HG02884 (cell line): ENCODE measurements at regions not wholly inside any gene's neighbourhood (a gene's known extent, or its start where the extent isn't known, plus 50 kb on each side); places are given as distances from the start of the nearest gene placed in this dataset.

Experiments used
- ATAC-seq: cut with Tn5 transposase; IDR thresholded peaks from one replicate; pipeline ENCODE4 v1.9.1; 2021; ENCODE audit warnings: mild to moderate bottlenecking, moderate library complexity; ENCODE audit not compliant: unreplicated experiment

DNA sequence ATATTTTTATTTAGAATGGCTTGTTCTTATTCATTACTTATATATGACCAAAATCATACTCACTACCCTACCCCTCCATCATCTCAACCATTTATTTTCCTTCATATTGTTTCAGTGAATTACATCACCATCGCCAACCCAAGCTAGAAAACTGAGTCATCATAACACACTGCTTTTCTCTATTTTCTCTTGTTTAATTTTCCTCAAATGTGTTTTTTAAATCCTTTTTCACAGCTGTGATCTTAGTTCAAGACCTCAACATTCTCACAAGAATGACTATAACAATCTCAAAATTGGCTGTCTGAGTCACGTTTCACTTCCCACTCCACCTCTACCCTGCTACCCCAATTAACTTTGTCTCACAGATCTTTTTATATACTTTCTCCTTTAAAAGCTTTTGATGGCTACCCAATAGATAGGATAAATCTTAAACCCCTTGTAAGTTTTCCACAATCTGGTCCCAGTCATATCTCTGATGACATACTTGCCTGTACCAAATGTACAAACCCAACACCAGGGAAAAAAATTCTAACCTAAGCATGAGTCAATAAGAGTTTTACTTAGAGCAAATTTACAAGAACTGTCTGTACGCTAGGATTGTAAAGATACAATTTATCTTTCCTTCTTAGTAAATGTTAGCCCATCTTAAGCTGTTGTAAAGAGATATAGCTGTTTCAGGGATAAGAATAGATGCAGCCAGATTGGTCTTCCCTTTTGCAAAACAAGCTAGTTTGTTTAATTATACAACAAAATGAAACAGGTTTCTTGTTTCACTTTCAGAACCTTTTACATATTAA is 635.1 kb upstream of the SLC39A10 start:
- ATAC-seq: peak; percentile 75

DNA sequence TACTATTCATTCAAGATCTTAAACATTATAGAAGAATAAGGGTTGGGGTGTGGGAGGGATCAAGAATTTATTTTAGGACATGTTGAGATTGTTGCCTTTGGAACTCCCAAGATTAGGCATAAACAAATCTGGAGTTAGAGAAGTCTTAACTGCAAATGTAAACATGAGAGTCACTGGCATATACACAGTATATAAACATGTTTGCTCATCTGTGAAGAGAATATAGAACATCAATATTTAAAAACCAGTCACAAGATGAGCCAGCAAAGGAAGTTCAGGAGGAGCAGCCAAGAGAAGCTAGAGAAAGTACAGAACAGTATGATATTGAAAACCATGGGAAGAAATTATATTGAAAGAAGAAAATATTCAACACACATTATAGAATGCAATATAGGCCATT is 638.6 kb upstream of the SLC39A10 start:
- ATAC-seq: no peak

DNA sequence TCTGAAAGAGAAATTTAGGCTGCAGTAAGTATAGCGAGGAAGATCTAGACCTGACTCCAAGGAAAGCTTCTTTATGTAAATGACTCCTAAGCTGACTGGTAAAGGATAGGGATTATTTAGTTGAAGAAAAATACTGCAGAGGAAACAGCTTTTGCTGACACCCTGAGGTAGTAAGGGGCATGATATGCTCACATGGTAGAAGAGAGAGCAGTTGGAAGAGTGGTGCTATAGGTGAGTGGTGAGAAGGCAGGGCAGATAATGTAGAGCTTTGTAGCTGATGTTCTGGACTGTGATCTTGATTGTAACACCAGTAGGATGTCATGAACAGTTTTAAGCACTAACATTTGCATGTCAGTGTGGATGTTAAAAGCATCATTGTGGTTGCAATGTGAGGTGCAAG is 639.1 kb upstream of the SLC39A10 start:
- no peak for ATAC-seq

DNA sequence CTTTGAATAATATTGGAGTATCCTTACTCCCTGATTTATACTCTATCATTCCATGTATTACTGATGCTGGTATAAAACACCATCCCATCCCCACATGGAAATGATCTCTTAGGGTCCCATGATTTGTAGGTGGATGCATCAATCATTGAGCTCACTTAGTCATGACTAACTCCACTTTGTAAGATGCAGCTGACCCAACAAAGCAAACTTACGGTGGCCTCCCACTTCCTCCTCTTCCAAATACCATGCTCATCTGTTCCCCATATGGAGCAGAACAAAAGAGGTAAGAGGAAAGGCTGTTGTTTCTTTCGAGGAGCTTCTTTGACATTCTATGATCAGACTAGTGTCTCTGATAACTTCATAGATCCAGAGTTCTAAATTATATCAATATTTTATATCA is 640.2 kb upstream of the SLC39A10 start:
- ATAC-seq: no peak

DNA sequence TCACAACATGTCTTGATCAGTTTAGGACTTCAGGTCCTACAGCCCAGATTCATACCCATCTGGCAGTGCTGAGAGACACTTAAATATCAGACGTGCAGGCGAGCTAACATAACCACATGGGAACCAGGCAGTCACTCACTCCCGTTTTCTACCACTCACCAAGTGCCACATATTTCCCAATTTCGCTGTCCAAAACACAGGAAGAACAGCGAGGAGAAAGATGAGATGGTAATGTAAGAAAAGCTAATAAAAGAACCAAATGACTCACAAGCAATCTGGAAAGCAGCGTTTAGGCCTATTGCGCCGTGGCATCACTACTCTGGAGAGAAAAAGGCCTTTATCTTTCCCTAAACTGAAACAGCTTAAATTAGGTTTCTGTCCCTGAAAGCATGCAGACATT is 647.8 kb upstream of the SLC39A10 start:
- no peak for ATAC-seq

DNA sequence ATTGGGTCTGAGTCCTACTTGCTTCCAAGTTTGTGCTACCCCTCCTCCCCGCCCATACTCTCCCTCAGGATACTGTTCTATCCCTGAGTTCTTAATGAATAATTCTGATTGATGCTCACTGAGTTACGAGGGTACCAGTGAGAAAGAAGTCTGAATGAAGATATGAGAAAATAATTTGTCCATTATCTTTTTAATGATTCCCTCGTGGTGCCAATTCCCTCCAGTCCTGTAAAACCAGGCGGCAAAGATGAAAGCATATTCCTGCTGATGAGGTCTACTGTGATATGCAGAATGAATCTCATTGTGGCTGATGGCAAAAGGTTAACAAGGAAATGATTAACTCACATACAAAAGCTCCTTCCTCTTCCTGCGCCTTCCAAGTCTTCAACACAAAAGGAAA is 650.2 kb upstream of the SLC39A10 start:
- ATAC-seq: no peak

DNA sequence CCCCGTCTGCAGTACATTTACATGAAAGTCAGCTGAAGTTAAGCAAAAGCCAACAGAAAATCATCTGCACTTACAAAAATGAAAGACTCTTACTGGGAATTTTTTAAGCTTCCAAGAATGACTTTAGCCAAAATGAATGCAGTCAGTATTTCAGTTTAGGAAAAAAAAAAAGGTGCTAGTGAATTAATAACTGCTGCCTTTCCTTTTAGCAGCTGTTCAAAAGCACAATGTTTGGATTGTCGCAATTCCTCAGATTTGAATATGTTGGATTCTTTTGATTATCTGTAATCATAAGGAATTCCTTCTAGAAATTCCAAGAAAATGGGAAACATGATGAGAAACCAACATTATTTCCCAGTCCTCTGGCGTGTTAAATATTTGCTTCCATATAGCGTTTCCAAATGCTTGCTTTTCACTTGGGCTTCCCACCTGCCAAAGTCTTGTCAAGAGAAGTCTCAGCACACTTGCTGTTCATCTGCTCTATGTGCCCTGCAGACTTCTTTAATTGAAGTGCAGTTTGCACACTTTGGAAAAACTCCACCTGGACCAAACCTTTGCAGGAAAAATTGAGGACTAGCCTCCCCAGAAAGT is 653.0 kb upstream of the SLC39A10 start:
- no peak for ATAC-seq

DNA sequence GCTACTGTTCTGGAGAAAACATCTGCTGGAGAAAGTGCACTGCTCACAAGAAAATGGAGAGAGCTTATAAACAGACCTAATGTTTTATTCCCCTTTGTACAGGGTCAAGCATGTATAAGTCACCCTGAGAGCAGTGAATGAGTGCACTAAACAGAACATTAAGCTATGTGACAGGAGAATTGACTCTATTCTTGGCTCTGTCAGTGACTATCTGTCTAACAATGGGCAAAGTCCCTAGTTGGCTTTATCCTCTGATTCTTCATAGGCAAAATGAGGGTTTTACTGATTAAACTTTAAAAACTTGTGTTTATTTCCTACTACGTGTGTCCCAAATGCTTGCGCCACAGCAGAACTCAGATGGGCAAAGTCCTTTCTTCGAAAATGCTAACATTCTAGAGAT is 655.1 kb upstream of the SLC39A10 start:
- ATAC-seq: no peak

DNA sequence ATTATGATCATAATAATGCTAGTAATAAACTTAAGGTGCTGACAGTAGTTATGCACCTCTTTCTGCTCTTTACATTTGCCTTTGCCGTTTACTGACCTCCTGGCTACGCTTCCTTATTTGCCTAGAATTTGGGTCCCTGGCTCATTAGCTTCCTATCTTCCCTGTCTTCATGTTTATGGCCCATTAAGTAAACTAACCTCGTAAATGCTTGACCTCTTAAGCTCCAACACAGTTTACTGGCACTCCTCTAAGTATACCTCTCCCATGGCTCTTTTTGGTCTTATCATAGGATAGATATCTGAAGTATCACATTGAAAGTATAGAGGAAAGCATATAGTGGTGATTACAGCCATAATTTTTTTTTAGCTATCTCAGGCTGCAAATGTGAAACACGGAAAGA is 657.3 kb upstream of the SLC39A10 start:
- no peak for ATAC-seq

DNA sequence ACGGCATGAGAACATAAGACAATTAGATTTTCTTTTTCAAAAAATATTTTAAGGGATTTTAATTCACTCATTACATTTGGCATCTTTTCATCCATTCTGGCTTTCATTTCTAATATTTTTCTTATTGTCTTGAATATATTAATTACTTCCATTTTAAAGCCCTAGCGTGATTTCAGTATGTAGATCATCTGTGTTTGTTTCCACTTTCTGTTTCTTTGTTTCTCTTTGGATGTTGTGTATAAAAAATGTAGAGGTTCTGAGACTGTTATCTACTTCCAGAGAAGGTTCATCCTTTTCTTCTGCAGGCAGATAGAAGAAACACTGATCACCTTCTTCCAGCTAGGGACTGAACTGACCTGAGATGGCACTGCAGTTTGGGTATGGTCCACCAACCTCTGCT is 664.4 kb upstream of the SLC39A10 start:
- no peak for ATAC-seq

DNA sequence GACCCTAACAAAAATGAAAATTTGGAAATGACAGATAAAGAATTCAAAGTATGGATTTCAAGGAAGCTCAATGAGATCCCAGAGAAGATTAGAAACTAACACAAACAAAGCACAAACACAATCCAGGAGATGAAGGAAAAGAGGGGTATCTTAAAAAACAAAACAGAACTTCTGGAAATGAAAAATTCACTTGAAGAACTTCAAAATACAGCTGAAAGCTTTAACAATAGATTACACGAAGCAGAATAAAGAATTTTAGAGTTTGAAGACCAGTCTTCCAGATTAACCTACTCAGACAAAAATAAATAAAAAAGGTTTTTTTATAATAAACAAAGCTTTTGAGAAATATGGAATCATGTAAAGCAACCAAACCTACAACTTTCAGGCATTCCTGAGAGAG is 671.8 kb upstream of the SLC39A10 start:
- ATAC-seq: no peak

DNA sequence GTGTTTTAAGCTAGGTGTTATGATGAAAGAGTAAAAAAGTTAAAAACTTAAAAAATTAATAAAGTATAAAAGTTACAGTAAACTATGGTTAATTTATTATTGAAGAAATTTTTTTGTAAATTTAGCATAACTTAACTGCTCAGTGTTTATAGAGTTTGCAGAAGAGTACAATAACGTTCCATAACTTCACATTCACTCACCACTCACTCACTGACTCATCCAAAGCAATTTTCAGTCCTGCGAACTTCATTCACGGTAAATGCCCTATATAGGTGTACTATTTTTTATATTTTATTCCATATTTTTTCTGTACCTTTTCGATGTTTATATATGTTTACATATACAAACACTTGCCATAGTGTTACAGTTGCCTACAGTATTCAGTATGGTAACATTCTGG is 694.8 kb upstream of the SLC39A10 start:
- no peak for ATAC-seq

DNA sequence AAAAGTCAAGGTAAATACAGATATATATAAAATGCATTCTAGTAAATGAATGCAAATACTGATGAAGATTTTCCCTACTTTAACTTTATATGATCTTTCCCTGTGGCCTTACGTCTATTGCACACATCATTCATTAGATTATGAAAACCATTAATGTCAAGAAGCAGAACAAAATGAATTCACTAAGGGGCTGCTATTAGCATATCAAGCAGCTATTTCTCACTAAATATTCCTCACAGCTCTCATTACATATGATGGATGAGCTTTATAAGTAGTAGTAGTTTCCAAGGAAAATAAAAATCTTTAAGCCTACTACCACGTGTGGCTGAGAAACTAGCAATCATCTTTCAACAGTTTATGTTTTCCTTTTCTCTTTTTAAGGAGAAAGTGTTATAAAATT is 702.8 kb upstream of the SLC39A10 start:
- ATAC-seq: no peak

DNA sequence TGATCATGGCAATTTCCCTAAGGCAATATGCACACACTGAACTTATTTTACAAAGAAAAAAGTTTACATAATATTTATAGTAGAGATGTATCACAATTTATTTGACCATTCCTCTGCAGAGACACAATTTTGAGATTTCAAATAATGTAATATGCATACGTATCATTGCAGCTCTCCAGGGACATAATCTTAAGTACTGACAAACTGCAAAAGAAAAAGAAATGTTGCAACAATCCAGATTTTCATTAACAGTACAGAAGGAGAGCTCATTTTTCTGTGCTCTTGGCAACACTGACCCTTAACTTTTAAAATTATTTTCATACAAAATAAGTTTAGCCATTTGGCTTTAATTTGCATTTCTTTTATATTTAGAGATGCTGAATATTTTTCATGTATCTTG is 710.2 kb upstream of the SLC39A10 start:
- no peak for ATAC-seq

DNA sequence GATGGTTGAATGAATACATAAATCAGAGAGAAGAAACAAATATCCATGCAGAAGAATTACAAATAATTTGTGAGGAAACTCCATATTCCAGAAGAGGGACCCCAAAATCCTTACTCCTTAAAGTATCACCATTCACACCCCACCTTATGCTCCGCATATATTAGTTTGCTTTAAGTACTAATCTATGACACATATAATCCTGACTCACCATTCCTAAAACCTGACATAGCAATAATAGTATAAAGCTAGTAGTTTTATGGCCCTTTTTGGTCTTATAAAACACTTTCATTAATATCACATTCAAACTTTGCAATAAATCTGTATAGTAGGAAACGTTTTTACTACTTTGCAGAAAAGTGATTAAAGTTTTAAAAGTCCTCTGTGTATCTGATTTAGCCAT is 719.0 kb upstream of the SLC39A10 start:
- ATAC-seq: no peak

DNA sequence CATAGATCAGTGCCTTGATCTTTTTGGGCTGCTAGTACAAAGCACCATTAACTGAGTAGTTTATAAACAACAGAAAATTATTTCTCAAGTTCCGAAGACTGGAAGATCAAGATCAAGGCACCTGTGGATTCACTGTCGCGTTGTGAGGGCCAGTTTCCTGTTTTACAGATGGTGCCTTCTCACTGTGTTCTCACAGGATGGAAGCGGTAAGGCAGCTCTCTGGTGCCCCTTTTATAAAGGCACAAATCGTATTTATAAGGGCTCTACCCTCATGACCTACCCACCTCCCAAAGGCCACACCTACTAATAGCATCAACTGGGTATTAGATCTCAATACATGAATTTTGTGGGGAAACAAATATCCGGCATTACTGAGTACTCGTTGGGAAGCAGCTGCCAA is 729.5 kb upstream of the SLC39A10 start:
- ATAC-seq: no peak

DNA sequence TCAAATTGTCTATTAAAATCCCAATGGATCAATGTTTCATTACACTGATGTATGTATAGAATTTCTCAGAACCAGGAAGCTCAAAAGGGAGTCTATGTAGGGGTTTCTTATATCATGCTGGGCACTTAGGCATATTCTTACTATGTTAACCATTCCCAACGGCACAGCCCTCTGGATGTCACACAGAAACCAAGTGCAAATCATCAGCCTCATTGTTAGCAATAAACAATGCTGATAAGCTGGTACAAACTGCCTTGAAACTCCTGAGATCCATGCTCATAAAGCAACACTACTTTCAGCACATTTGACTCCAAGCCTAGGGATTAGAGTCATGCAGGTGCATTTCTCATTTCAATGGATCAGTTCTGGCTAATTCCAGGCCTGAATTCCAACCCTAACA is 730.2 kb upstream of the SLC39A10 start:
- ATAC-seq: no peak

DNA sequence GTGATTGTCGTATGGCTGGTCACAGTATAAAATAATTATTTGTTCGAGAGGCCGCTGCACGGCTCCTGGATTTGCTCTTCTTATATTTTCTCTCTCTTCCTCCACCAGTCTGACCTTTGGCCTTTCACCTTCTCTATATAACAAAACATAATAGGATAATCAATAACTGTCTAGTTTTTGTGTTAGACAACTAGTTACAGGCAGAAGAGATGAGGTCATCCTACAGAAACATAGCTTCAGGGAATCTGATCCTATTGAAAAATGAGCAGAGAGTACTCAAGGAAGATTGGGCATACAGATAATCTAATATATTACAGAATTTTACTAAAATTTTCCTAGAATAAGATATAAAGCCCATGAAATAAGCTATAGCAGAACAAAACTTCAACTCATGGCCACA is 731.3 kb upstream of the SLC39A10 start:
- no peak for ATAC-seq

DNA sequence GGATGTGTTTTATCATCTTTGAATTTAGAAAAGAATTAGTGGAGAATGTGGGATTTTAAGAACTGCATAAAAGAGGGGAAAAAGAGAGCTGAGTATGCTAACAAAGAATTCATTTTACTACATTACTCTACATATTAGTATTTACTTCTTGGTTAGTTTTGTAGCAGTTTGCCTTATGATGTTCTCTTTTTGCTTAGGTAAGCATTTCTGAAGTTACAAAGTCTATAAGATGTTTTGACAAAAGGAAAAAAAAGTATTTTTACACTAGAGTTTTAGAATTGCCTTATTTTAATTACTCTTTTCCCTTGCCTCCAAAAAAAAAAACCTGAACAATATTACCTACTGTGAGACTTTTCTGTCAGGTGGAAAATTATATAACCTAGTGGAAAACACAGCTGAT is 739.5 kb upstream of the SLC39A10 start:
- no peak for ATAC-seq

DNA sequence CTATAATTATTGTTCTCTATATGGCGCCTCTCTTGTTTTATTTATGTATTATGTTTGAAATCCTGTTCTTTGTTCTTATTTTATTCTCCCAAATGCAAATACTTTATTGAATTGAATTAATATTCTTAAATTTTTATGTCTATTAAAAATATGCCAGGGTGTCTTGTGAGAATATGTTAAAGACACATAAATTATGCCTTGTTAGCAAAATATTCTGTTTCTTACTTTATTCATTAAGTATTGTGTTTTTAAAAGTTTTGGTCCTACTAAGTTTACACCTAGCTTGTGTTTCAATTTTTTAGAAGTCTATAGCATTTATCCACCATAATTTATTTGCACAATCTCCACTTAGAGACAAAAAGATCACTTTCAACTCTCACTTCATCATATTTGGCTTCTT is 741.5 kb upstream of the SLC39A10 start:
- ATAC-seq: no peak

DNA sequence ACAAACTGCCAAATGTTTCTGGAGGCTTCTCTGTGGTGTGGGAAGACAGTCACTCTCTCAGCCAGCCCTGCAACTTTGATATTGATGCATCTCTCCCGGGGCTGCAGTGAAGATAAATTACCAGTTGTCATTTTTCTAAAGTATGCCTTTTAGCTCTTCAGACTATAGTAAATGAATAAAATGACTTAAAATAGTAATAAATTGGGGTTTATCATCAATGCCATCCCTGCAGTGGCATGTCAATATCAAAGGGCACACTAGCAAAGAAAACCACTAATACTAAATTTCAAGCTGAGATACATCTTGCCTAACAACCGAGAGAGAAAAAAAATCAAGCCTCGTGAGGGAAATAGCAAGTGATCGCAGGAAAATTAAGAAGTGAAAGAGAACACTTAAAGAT is 749.5 kb upstream of the SLC39A10 start:
- no peak for ATAC-seq

DNA sequence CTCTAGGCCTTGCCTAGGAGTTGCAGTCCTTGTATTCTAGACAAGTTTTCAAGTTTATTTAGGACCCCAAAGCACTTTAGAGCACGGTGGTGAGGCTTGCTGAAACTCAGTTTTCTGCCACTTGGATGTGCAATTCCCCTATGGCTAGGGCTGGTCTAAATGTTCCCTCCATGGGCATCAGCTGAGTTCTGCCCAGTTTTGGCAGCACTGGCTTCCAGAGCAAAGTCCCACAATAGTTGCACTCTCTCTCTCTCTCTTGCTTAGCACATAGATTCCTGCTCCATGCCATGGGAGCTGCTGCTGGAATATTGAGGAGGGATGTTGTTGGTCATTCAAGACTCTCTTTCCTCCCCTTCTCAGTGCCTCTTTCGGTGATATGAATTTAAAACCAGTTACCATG is 760.2 kb upstream of the SLC39A10 start:
- no peak for ATAC-seq

DNA sequence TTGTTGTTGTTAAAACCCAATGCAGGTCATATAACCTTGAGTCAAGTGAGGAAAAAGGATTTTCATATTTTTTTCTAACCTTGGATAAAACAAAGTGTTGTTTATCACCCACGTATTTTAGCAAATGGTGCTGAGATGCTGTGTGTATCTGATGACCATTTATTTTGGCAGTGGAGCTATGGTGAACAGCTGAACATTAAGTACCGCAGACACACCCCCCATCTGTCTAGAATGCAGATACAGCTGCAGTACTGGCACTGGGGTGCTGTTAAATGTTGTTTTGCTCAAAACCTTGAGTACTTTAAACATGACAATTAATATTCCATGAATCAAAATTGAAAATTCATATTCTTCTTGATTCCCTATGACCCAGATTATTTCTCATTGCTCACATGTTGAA is 773.3 kb upstream of the SLC39A10 start:
- no peak for ATAC-seq
